OCI-LY7 (cell line): ENCODE measurements at regions not wholly inside any gene's neighbourhood (a gene's known extent, or its start where the extent isn't known, plus 50 kb on each side); places are given as distances from the start of the nearest gene placed in this dataset.

ENCODE experiments used
- CTCF ChIP-seq: fragments of 200-600 bp; sonication (generic); conservative IDR thresholded peaks from 2 replicates; pipeline ENCODE4 v1.5.1; 2014; ENCODE audit warnings: mild to moderate bottlenecking, antibody characterized with exemption, low read length, moderate library complexity, mixed read lengths
- EZH2phosphoT487 ChIP-seq: fragments of 200-600 bp; sonication (generic); IDR thresholded peaks from 2 replicates; pipeline ENCODE4 v1.6.1; 2018; ENCODE audit warnings: low read depth, borderline replicate concordance, mild to moderate bottlenecking, mixed run types, antibody characterized with exemption, low read length, moderate library complexity, mixed read lengths

GRCh38 chr1:83495560-83495959 is 503.4 kb downstream of the TTLL7 start:
- TF ChIP-seq CTCF (no peak), EZH2phosphoT487 (no peak)
